ENCODE measurements at regions not wholly inside any gene's neighbourhood (a gene's known extent, or its start where the extent isn't known, plus 50 kb on each side); places are given as distances from the start of the nearest gene placed in this dataset.
"Not testable (repeated sequence)": the region's sequence is repeated elsewhere in the genome, so short reads cannot be mapped to it uniquely, and the experiment has no call there.

- DNase-seq = no peak
These were observed 130.8 kb upstream of the HSFY2 start for GRCh38 chrY:18904296-18904695.

GRCh38 chrY:18891994-18892393, 118.5 kb upstream of the HSFY2 start:
- no peak for DNase-seq

GRCh38 chrY:18889548-18889947, 116.0 kb upstream of the HSFY2 start:
- DNase-seq = no peak

- no peak for DNase-seq
These were observed 111.2 kb upstream of the HSFY2 start for GRCh38 chrY:18884748-18885147.

GRCh38 chrY:18869145-18869544, 95.6 kb upstream of the HSFY2 start:
- DNase-seq = not testable (repeated sequence)

GRCh38 chrY:18866887-18867551, 93.5 kb upstream of the HSFY2 start:
- DNase-seq = not testable (repeated sequence)

- not testable (repeated sequence) for DNase-seq
These were observed 87.3 kb upstream of the HSFY2 start for GRCh38 chrY:18860856-18861255.

- not testable (repeated sequence) for DNase-seq
These were observed 85.1 kb upstream of the HSFY2 start for GRCh38 chrY:18858484-18859191.

GRCh38 chrY:18855184-18855583, 81.6 kb upstream of the HSFY2 start:
- not testable (repeated sequence) for DNase-seq

GRCh38 chrY:18853323-18853722, 79.8 kb upstream of the HSFY2 start:
- DNase-seq = not testable (repeated sequence)

GRCh38 chrY:18836643-18837042, 63.1 kb upstream of the HSFY2 start:
- DNase-seq = not testable (repeated sequence)
